SJSA1 (cell line): ENCODE measurements at regions not wholly inside any gene's neighbourhood (a gene's known extent, or its start where the extent isn't known, plus 50 kb on each side); places are given as distances from the start of the nearest gene placed in this dataset.

Source experiments
- DNase-seq, 2 experiments: peaks; one replicate each; pipeline ENCODE4 v3.0.0-alpha.2; 2015 to 2020; ENCODE audit warnings: low spot score in 2 of 2, low read depth in 1 of 2
- H3K27ac ChIP-seq: fragments of 250-450 bp; sonication (Bioruptor Pico); 2 replicates; pipeline ENCODE4 v1.5.1; 2020; ENCODE audit warnings: mild to moderate bottlenecking, moderate library complexity
- H3K27me3 ChIP-seq: fragments of 250-450 bp; sonication (Bioruptor Pico); replicated peaks from 2 replicates; pipeline ENCODE4 v1.5.1; 2020; ENCODE audit warnings: mild to moderate bottlenecking, moderate library complexity
- H3K36me3 ChIP-seq: fragments of 250-450 bp; sonication (Bioruptor Pico); 2 replicates; pipeline ENCODE4 v1.5.1; 2020; ENCODE audit warnings: mild to moderate bottlenecking
- H3K4me1 ChIP-seq: fragments of 250-450 bp; sonication (Bioruptor Pico); replicated peaks from 2 replicates; pipeline ENCODE4 v1.6.1; 2021; ENCODE audit warnings: mild to moderate bottlenecking
- H3K4me3 ChIP-seq: fragments of 250-450 bp; sonication (Bioruptor Pico); 2 replicates; pipeline ENCODE4 v1.5.1; 2020; ENCODE audit warnings: mild to moderate bottlenecking
- H3K9me3 ChIP-seq: fragments of 250-450 bp; sonication (Bioruptor Pico); replicated peaks from 2 replicates; pipeline ENCODE4 v1.5.1; 2020; ENCODE audit warnings: mild to moderate bottlenecking

DNA sequence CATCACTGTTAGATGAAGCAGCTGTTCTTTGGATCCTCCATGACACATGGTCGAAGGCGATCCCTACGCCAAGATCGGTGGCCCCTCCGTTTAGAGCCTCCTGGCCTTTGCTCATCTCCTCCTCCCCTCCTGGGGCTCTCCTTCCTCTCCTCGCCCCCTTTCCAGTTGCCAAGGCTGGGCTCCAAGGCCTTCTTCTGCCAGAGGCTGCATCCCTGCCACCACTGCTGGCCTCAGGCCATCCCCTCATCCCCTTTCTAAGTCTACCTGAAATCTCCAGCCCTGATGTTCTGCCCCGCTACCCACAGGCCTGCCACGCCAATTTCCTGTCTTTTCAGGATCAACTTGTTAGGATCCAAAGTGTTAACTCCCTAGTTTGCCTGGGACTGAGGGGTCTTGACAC is 265.1 kb upstream of the ZMIZ1 start:
- Histone ChIP-seq H3K9me3 (no peaks in the 10 kb centered on the region; the same call in 1 of the 2 replicates), H3K4me3 (no peak overlapping the region), H3K36me3 (no peaks in the 10 kb centered on the region), H3K27me3 (no peaks in the 10 kb centered on the region), H3K27ac (0 out of 2 replicates have a peak overlapping the region, but pooled peaks have one; percentile 12), H3K4me1 (peaks cover 62% of the 10 kb centered on the region)
- DNase-seq: no peak

DNA sequence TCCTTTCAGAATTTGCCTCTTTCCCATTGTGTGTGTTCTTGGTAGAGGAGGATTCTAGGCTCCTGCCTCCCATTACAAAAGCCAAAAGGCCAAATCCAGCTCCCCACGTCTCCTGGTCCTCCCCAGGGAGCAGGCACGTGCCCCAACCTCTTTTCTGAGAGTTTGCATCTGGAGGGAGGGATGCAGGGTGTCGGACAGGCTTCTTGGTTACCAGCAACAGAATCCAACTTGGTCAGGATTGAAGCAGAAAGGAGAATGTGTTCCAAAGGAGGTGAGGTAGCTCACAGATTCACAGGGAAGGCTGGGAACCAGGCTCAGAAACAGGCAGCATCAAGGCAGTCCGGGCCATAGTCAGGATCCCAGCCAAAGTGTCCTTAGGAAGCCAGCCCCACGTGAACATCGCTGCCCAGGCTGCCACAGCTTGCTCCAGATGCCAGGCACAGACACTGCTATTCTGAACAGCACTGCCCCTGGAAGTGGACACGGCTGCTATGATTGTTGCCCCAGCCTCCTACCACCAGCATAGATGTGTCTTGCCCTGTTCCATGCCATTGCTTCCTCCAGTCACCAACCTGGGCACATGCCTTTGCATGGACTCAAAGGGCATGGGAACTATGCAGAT is 264.2 kb upstream of the ZMIZ1 start:
- H3K27ac ChIP-seq: peak overlapping the region; percentile 69
- H3K4me1 ChIP-seq: peaks cover 59% of the 10 kb centered on the region
- H3K36me3 ChIP-seq: no peaks in the 10 kb centered on the region
- H3K27me3 ChIP-seq: no peaks in the 10 kb centered on the region
- H3K4me3 ChIP-seq: no peak overlapping the region
- DNase-seq: peak in 1 of 2 experiments; percentile 21
- no peaks in the 10 kb centered on the region; the same call in 1 of the 2 replicates for H3K9me3 ChIP-seq

DNA sequence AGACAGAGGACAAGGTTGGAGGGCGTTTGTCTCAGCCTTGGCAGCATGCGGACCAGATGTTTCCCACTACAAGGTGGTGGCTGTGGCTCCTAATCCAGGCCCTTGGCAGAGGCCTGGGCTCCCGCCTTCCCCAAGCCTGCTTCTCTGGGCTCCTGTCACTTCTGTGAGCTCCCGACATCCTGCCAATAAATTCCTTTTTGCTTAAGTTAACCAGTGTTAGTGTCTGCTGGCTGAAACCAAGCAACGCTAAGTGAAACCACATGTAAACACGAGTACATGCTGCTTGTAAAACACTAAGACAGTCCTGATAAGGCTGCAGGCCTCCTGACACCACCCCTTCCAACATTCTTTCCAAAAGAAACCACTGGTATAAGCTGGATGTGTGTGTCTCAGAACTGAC is 263.6 kb upstream of the ZMIZ1 start:
- H3K27ac ChIP-seq: peak overlapping the region; percentile 69
- DNase-seq: peak; percentile 88 to 89
- peaks cover 59% of the 10 kb centered on the region for H3K4me1 ChIP-seq
- H3K4me3 ChIP-seq: no peak overlapping the region
- H3K27me3 ChIP-seq: no peaks in the 10 kb centered on the region
- no peaks in the 10 kb centered on the region; the same call in 1 of the 2 replicates for H3K9me3 ChIP-seq
- H3K36me3 ChIP-seq: no peaks in the 10 kb centered on the region

DNA sequence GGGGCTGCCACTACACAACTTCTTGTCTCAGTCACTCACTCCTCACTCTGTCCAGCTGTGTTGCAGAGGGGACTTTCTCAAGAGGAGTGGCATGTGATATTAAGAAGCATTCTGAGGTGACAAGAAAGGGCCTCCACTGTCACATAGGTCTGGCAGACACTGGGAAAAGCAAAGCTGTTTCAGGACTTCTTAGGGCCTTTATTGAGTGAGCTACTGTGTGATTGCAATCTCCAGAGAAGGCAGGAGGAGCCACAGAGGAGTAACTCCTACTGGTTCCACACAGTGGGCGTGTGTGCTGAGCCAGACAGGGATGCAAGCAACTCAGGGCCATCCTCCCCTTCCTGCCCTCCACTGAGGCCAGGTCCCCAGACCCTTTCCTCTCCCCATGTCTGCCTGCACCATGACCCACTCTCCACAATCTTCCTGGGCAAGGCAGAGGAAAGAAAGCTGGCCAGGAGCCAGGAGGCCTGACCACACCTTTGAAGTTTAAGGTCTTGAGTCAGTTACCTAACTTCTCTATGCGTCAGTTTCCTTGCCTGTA is 262.0 kb upstream of the ZMIZ1 start:
- H3K27ac ChIP-seq: no peak overlapping the region
- H3K27me3 ChIP-seq: no peaks in the 10 kb centered on the region
- no peaks in the 10 kb centered on the region; the same call in 1 of the 2 replicates for H3K9me3 ChIP-seq
- H3K4me3 ChIP-seq: no peak overlapping the region
- peaks cover 55% of the 10 kb centered on the region for H3K4me1 ChIP-seq
- H3K36me3 ChIP-seq: no peaks in the 10 kb centered on the region
- DNase-seq: no peak

DNA sequence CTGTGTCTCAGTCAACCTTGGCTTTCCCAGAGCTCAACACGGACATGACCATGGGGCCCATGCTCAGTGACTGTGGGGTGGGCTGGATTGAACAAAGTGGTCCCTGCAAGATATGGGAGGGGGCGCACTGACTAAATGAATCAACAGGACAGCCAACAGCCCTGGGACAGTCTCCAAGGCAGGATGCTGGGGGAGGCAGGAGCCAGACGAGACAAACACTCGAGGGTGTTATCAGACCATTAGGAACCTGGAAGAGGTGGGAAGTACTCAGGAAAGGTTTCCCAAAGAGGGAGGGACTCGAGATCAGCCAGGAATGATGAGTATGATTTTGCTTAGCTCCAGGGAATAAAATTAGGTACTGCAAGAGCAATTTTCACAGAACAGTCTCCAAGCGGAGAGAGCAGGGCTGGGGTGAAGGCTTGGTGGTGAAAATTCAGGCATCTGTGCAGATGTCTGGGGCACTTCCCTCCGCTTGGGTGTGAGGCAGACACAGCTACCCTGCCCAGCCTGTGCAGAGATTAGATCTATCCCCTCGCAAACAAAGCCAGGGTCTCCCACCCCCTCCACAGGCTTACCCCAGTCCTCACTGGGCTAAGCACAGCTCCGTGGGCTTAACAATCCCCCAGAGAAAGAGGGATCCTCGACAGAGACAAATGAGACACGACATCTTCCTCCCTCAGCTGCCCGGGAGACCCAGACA is 261.1 kb upstream of the ZMIZ1 start:
- peaks cover 47% of the 10 kb centered on the region for H3K4me1 ChIP-seq
- no peaks in the 10 kb centered on the region; the same call in 1 of the 2 replicates for H3K9me3 ChIP-seq
- no peak overlapping the region for H3K4me3 ChIP-seq
- no peaks in the 10 kb centered on the region for H3K27me3 ChIP-seq
- no peak overlapping the region for H3K27ac ChIP-seq
- H3K36me3 ChIP-seq: no peaks in the 10 kb centered on the region
- DNase-seq: no peak

DNA sequence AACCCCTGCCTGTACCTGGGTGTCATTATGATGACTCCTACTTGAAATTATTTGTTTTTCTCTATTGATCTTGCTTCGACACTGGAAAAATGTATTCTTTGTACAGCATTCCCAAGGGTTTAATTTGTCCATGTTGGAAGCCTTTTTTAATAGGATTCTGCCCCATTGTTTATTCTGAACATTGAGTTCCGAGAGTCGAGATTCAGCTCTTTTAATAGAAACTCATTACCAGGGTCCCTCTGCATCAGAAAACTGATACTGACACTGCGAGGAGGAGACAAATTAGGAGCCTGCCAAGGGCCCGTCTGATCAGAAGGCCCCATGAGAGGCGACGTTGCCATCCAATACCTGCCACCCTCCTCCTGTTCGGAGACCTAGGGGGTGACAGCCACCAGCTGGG is 260.5 kb upstream of the ZMIZ1 start:
- H3K9me3 ChIP-seq: no peaks in the 10 kb centered on the region; the same call in 1 of the 2 replicates
- peaks cover 44% of the 10 kb centered on the region for H3K4me1 ChIP-seq
- DNase-seq: no peak
- H3K27ac ChIP-seq: no peak overlapping the region
- no peaks in the 10 kb centered on the region for H3K36me3 ChIP-seq
- no peaks in the 10 kb centered on the region for H3K27me3 ChIP-seq
- no peak overlapping the region for H3K4me3 ChIP-seq

DNA sequence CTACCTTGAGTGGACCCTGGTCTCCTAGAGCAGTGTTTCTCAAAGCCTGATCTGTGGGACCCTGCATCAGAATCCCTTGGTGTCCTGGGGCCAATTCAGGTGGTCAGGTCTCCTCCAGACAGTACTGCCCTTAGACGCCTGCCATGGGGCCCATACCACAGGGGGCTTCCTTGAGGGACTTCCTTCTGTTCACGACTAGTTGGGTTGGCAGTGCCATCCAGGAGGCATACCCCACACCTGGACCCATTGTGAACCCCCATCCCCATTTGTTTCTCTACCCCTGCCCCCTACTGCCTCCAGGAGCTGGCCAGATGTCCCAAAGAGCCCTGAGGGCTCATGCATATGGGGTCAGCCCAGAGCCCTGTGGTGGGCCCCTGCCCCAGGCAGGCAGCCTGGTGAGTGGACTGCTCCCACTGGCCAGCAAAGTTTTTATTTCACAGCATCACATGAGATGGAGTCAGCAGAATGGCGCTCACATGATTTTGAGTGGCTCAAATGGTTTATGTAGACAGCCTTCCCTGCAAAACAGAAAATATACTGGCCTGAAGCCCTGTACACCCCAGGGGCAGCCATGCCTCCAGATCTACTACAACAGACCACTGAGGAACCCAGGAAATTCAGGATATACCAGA is 259.9 kb upstream of the ZMIZ1 start:
- Histone ChIP-seq H3K4me1 (peaks cover 39% of the 10 kb centered on the region), H3K4me3 (no peak overlapping the region), H3K27ac (no peak overlapping the region), H3K27me3 (no peaks in the 10 kb centered on the region), H3K9me3 (no peaks in the 10 kb centered on the region; the same call in 1 of the 2 replicates), H3K36me3 (no peaks in the 10 kb centered on the region)
- no peak for DNase-seq

DNA sequence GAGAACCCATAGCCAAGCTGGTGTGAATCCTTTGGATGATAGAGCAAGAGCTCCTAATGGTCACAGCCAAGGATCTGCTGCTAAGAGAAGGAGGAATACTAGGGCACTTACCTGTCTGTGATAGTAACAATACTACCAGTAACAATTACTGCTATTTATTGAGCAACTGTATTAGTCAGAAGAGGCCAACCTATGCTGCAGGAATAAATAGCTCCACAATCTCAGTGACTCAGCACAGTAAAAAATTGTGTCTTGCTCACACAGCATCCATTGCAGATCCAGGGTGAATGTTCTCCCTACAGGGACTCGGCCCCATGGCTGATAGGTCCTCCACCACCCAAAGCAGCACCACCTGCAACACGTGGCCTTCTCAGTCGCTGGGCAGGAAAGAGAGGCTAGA is 257.6 kb upstream of the ZMIZ1 start:
- DNase-seq: no peak
- no peaks in the 10 kb centered on the region for H3K27me3 ChIP-seq

DNA sequence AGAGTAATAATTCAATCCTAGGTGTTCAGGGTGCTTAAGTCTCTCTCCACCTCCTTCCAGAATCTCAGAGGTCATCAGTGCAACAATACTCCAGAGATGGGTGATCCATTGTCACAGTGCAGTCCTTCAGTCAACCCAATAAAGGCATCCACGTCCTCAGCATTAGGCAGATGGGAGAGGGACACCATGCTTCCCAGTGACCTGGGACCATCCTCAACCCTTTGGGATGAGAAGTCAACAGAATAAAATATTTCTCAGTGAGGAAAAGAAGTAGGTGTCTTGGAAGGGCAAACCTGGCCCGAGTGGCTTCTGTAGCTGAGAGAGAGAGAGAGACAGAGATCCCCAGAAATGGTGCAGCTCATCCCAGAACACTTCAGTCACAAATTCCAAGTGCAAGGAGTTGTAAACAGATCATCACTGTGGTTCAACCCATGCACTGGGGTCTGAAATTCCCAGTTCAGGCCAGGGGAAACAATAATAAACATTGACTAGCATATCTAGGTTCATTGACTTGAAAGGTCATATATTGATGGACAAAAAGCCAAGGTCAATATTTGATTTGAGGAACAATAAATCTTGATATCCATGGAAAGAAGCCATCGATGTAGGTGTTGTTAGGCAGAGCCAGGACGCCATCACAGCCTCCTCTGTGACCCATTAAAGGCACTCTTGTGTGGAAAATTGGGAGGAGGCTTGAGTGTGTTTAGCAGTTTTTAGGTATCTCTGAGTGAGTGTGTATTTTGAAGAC is 256.0 kb upstream of the ZMIZ1 start:
- Histone ChIP-seq H3K4me1 (peaks cover 13% of the 10 kb centered on the region), H3K4me3 (no peak overlapping the region), H3K27me3 (no peaks in the 10 kb centered on the region), H3K9me3 (no peaks in the 10 kb centered on the region), H3K36me3 (no peaks in the 10 kb centered on the region), H3K27ac (no peak overlapping the region)
- no peak for DNase-seq

More for the DNA sequence above, 257.6 kb upstream of the ZMIZ1 start:
- Histone ChIP-seq H3K9me3 (no peaks in the 10 kb centered on the region; the same call in 1 of the 2 replicates), H3K36me3 (no peaks in the 10 kb centered on the region), H3K4me1 (peaks cover 24% of the 10 kb centered on the region), H3K27ac (no peak overlapping the region), H3K4me3 (no peak overlapping the region)

DNA sequence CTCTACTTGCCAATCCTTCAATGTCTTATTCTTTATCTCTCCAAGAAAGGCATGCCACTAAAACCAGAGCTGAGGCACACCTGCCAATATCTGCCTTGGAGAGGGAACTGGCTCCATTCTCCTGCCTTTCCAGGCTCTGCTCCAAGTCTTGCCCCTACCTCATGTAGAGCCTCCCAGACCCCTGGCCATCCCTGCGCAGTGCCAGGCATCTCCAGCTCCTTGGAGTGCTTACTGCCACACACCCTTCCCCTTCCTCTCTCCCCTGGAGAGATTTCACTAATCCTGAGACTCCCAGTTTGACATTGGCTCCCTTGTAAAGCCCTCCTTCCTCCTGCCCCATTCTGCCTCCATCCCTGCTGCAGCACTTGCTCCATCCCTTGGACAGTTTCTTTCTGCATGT is 255.2 kb upstream of the ZMIZ1 start:
- Histone ChIP-seq H3K4me3 (no peak overlapping the region), H3K9me3 (no peaks in the 10 kb centered on the region), H3K36me3 (no peaks in the 10 kb centered on the region), H3K4me1 (peaks cover 13% of the 10 kb centered on the region), H3K27ac (no peak overlapping the region), H3K27me3 (no peaks in the 10 kb centered on the region)
- no peak for DNase-seq

DNA sequence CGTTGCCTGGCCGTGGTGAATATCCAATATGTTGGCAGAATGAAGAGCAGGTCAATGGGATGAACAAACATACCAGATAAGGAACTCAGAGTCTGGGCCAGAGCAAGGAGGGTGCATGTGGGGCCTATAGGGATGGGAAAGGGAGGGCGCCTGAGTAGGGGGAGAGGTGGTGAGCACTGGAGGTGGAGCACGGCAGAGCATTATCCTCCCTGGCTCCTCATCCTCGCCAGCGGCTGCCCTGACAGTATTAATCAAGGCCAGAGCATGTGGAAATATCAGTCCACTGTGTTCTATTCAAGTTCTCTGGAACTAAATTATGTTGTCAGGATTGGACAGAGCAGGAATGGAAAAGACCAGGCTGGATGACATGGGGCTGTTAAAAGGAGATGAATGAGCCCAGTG is 254.8 kb upstream of the ZMIZ1 start:
- H3K27ac ChIP-seq: no peak overlapping the region
- H3K27me3 ChIP-seq: no peaks in the 10 kb centered on the region
- no peak for DNase-seq
- H3K9me3 ChIP-seq: no peaks in the 10 kb centered on the region
- H3K4me3 ChIP-seq: no peak overlapping the region
- peaks cover 13% of the 10 kb centered on the region for H3K4me1 ChIP-seq
- no peaks in the 10 kb centered on the region for H3K36me3 ChIP-seq

DNA sequence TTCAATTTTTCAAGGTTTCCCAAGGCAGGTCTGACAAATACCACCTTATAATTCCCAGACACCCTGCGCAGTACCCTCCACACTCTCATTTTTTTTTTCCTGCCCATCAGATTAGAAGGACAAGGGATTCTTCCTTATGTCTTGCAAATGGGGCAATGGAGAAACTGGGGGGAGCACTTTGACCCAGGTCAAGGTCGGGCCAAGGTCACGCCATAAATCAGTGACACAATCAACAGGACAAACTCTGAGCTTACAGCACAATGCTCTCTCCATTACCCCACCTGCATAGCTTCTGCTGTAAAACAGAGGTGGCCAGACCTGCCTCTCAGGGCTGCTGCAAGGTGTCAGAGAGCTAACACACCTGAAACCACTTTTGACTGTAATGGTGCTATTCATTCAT is 254.4 kb upstream of the ZMIZ1 start:
- Histone ChIP-seq H3K9me3 (no peaks in the 10 kb centered on the region), H3K27ac (no peak overlapping the region), H3K4me3 (no peak overlapping the region), H3K36me3 (no peaks in the 10 kb centered on the region), H3K4me1 (peaks cover 13% of the 10 kb centered on the region), H3K27me3 (no peaks in the 10 kb centered on the region)
- no peak for DNase-seq

DNA sequence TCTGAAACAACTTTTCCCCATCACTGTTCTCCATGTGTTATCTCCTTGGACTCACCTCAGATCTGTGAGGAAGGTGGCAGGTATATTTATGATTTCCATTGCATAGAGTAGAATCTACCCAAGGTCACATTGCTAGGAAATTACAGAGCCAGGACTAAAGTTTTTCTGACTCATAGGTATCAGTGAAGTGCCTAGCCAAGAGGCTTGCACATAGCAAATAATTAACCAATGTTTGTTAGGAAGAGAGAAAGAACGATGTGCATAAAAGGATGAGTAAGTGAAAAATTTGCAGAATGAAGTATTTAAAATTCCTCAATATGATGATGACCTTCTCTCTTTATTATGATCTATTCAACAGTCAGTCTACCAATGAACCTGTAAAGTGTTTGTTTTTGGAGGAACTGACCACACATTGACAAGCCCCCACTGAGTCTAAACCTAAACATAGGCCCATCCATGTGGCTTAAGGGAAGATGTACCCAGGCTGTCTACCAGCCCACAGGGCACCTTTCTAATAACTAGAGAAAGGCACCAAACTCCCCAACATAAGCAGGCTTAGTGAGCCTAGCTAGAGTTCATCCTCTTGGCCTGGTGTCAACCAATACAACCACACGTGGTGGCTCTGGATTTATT is 252.9 kb upstream of the ZMIZ1 start:
- DNase-seq: no peak
- Histone ChIP-seq H3K27ac (no peak overlapping the region), H3K4me1 (peaks cover 13% of the 10 kb centered on the region), H3K4me3 (no peak overlapping the region), H3K9me3 (no peaks in the 10 kb centered on the region), H3K36me3 (no peaks in the 10 kb centered on the region), H3K27me3 (no peaks in the 10 kb centered on the region)
